Activated T-helper 2 cell treated with anti-CD3 and anti-CD28 coated beads, Interferon-gamma antibody, Interleukin-2, Interleukin-4, amounts not matched to agents 10 μg/mL and 5 μg/mL and 100 μg/mL, durations not matched to agents 14 hours and 24 hours and 36 hours (primary cell): ENCODE measurements at regions not wholly inside any gene's neighbourhood (a gene's known extent, or its start where the extent isn't known, plus 50 kb on each side); places are given as distances from the start of the nearest gene placed in this dataset.

Source experiments
- DNase-seq: peaks from one replicate; pipeline ENCODE4 v3.0.0; 2021; ENCODE audit warnings: low spot score
- H3K27ac Mint-ChIP-seq: one replicate; pipeline ENCODE4 v1.8.0; 2021; ENCODE audit warnings: mixed read lengths
- H3K27me3 Mint-ChIP-seq: one replicate; pipeline ENCODE4 v1.8.0; 2021; ENCODE audit warnings: low read depth, mixed read lengths
- H3K36me3 Mint-ChIP-seq: one replicate; pipeline ENCODE4 v1.8.0; 2021; ENCODE audit warnings: low read depth, mixed read lengths
- H3K4me1 Mint-ChIP-seq: one replicate; pipeline ENCODE4 v1.8.0; 2021; ENCODE audit warnings: low read depth, mixed read lengths
- H3K4me3 Mint-ChIP-seq: one replicate; pipeline ENCODE4 v1.8.0; 2021; ENCODE audit warnings: low read depth, mild to moderate bottlenecking, moderate library complexity, mixed read lengths
- H3K9me3 Mint-ChIP-seq: one replicate; pipeline ENCODE4 v1.8.0; 2021; ENCODE audit warnings: mixed read lengths
- intact Hi-C: fragments of 100-400 bp; cut with micrococcal nuclease; formaldehyde crosslinking; loops from one replicate; pipeline ENCODE4 v1.15.1; 2023

- intact Hi-C loops, result no loop called here
- Mint-ChIP-seq H3K27me3 (no peaks in the 10 kb centered on the region), H3K27ac (no peak overlapping the region), H3K4me3 (no peak overlapping the region), H3K9me3 (peaks cover 19% of the 10 kb centered on the region), H3K36me3 (no peaks in the 10 kb centered on the region), H3K4me1 (no peaks in the 10 kb centered on the region)
- DNase-seq, result no peak
Measured at GRCh38 chr18:29305516-29305915, 1128.6 kb upstream of the CDH2 start.

- intact Hi-C loops, result no loop called here
- DNase-seq, result no peak
- H3K27ac Mint-ChIP-seq, result no peak overlapping the region
- H3K36me3 Mint-ChIP-seq, result no peaks in the 10 kb centered on the region
- H3K27me3 Mint-ChIP-seq, result no peaks in the 10 kb centered on the region
- no peak overlapping the region for H3K4me3 Mint-ChIP-seq
- no peaks in the 10 kb centered on the region for H3K4me1 Mint-ChIP-seq
- H3K9me3 Mint-ChIP-seq, result peaks cover 40% of the 10 kb centered on the region
Measured at GRCh38 chr18:29301048-29301447, 1124.1 kb upstream of the CDH2 start.

- Mint-ChIP-seq H3K9me3 (peaks cover 59% of the 10 kb centered on the region), H3K27ac (no peak overlapping the region), H3K4me1 (no peaks in the 10 kb centered on the region), H3K4me3 (no peak overlapping the region), H3K27me3 (no peaks in the 10 kb centered on the region), H3K36me3 (no peaks in the 10 kb centered on the region)
- intact Hi-C loops, result no loop called here
- DNase-seq, result no peak
Measured at GRCh38 chr18:29285471-29285870, 1108.5 kb upstream of the CDH2 start.

- Mint-ChIP-seq H3K27me3 (no peaks in the 10 kb centered on the region), H3K9me3 (peaks cover 38% of the 10 kb centered on the region), H3K36me3 (no peaks in the 10 kb centered on the region), H3K27ac (no peak overlapping the region), H3K4me1 (no peaks in the 10 kb centered on the region), H3K4me3 (no peak overlapping the region)
- no peak for DNase-seq
- intact Hi-C loops, result no loop called here
Measured at GRCh38 chr18:29271501-29271900, 1094.6 kb upstream of the CDH2 start.

GRCh38 chr18:29259838-29260237, 1082.9 kb upstream of the CDH2 start:
- DNase-seq, result no peak
- H3K27ac Mint-ChIP-seq, result no peak overlapping the region
- no peaks in the 10 kb centered on the region for H3K4me1 Mint-ChIP-seq
- intact Hi-C loops, result no loop called here
- H3K27me3 Mint-ChIP-seq, result no peaks in the 10 kb centered on the region
- H3K36me3 Mint-ChIP-seq, result no peaks in the 10 kb centered on the region
- peaks cover 56% of the 10 kb centered on the region for H3K9me3 Mint-ChIP-seq
- no peak overlapping the region for H3K4me3 Mint-ChIP-seq

- intact Hi-C loops, result no loop called here
- Mint-ChIP-seq H3K36me3 (no peaks in the 10 kb centered on the region), H3K4me3 (no peak overlapping the region), H3K9me3 (peaks cover 31% of the 10 kb centered on the region), H3K4me1 (no peaks in the 10 kb centered on the region), H3K27ac (no peak overlapping the region), H3K27me3 (no peaks in the 10 kb centered on the region)
- DNase-seq, result no peak
Measured at GRCh38 chr18:29254123-29254522, 1077.2 kb upstream of the CDH2 start.

GRCh38 chr18:29251681-29252080, 1074.8 kb upstream of the CDH2 start:
- intact Hi-C loops, result no loop called here
- no peak overlapping the region for H3K27ac Mint-ChIP-seq
- no peak overlapping the region for H3K4me3 Mint-ChIP-seq
- peaks cover 42% of the 10 kb centered on the region for H3K9me3 Mint-ChIP-seq
- no peaks in the 10 kb centered on the region for H3K4me1 Mint-ChIP-seq
- no peak for DNase-seq
- H3K36me3 Mint-ChIP-seq, result no peaks in the 10 kb centered on the region
- H3K27me3 Mint-ChIP-seq, result no peaks in the 10 kb centered on the region

GRCh38 chr18:29250843-29251242, 1073.9 kb upstream of the CDH2 start:
- no peaks in the 10 kb centered on the region for H3K27me3 Mint-ChIP-seq
- no peak overlapping the region for H3K27ac Mint-ChIP-seq
- no peaks in the 10 kb centered on the region for H3K4me1 Mint-ChIP-seq
- DNase-seq, result no peak
- H3K36me3 Mint-ChIP-seq, result no peaks in the 10 kb centered on the region
- no peak overlapping the region for H3K4me3 Mint-ChIP-seq
- peaks cover 40% of the 10 kb centered on the region for H3K9me3 Mint-ChIP-seq
- intact Hi-C loops, result no loop called here

- H3K9me3 Mint-ChIP-seq, result peaks cover 43% of the 10 kb centered on the region
- H3K36me3 Mint-ChIP-seq, result no peaks in the 10 kb centered on the region
- H3K27me3 Mint-ChIP-seq, result no peaks in the 10 kb centered on the region
- intact Hi-C loops, result no loop called here
- DNase-seq, result no peak
- H3K27ac Mint-ChIP-seq, result no peak overlapping the region
- H3K4me1 Mint-ChIP-seq, result no peaks in the 10 kb centered on the region
- no peak overlapping the region for H3K4me3 Mint-ChIP-seq
Measured at GRCh38 chr18:29250259-29250658, 1073.3 kb upstream of the CDH2 start.

GRCh38 chr18:29248805-29249204, 1071.9 kb upstream of the CDH2 start:
- H3K4me1 Mint-ChIP-seq, result no peaks in the 10 kb centered on the region
- DNase-seq, result no peak
- H3K9me3 Mint-ChIP-seq, result peaks cover 48% of the 10 kb centered on the region
- intact Hi-C loops, result no loop called here
- no peak overlapping the region for H3K27ac Mint-ChIP-seq
- H3K4me3 Mint-ChIP-seq, result no peak overlapping the region
- H3K36me3 Mint-ChIP-seq, result no peaks in the 10 kb centered on the region
- H3K27me3 Mint-ChIP-seq, result no peaks in the 10 kb centered on the region

- H3K27me3 Mint-ChIP-seq, result no peaks in the 10 kb centered on the region
- H3K4me3 Mint-ChIP-seq, result no peak overlapping the region
- intact Hi-C loops, result no loop called here
- H3K36me3 Mint-ChIP-seq, result no peaks in the 10 kb centered on the region
- H3K27ac Mint-ChIP-seq, result no peak overlapping the region
- no peak for DNase-seq
- no peaks in the 10 kb centered on the region for H3K4me1 Mint-ChIP-seq
- H3K9me3 Mint-ChIP-seq, result peaks cover 38% of the 10 kb centered on the region
Measured at GRCh38 chr18:29241199-29241598, 1064.3 kb upstream of the CDH2 start.

GRCh38 chr18:29234751-29235150, 1057.8 kb upstream of the CDH2 start:
- H3K4me3 Mint-ChIP-seq, result no peak overlapping the region
- no peak for DNase-seq
- H3K4me1 Mint-ChIP-seq, result no peaks in the 10 kb centered on the region
- intact Hi-C loops, result no loop called here
- no peak overlapping the region for H3K27ac Mint-ChIP-seq
- H3K36me3 Mint-ChIP-seq, result no peaks in the 10 kb centered on the region
- peaks cover 59% of the 10 kb centered on the region for H3K9me3 Mint-ChIP-seq
- H3K27me3 Mint-ChIP-seq, result no peaks in the 10 kb centered on the region

- Mint-ChIP-seq H3K36me3 (no peaks in the 10 kb centered on the region), H3K27me3 (no peaks in the 10 kb centered on the region), H3K4me1 (no peaks in the 10 kb centered on the region), H3K9me3 (peaks cover 30% of the 10 kb centered on the region), H3K4me3 (no peak overlapping the region), H3K27ac (no peak overlapping the region)
- no peak for DNase-seq
- intact Hi-C loops, result no loop called here
Measured at GRCh38 chr18:29226213-29226612, 1049.3 kb upstream of the CDH2 start.

GRCh38 chr18:29225351-29225750, 1048.4 kb upstream of the CDH2 start:
- no peaks in the 10 kb centered on the region for H3K4me1 Mint-ChIP-seq
- no peak overlapping the region for H3K27ac Mint-ChIP-seq
- H3K4me3 Mint-ChIP-seq, result no peak overlapping the region
- no peaks in the 10 kb centered on the region for H3K27me3 Mint-ChIP-seq
- H3K36me3 Mint-ChIP-seq, result no peaks in the 10 kb centered on the region
- intact Hi-C loops, result no loop called here
- no peak for DNase-seq
- H3K9me3 Mint-ChIP-seq, result peaks cover 29% of the 10 kb centered on the region
